ENCODE measurements at regions not wholly inside any gene's neighbourhood (a gene's known extent, or its start where the extent isn't known, plus 50 kb on each side); places are given as distances from the start of the nearest gene placed in this dataset.

- Histone ChIP-seq H4K20me1 (ENCODE audit: control insufficient read depth, insufficient read depth, low read depth, low read length) (no peaks in the 10 kb centered on the region), H3K36me3 (ENCODE audit: control insufficient read depth, low read length) (no peaks in the 10 kb centered on the region), H3K27me3 (ENCODE audit: control insufficient read depth, low read length) (no peaks in the 10 kb centered on the region), H3F3A (ENCODE audit: control insufficient read depth, insufficient read depth) (no peaks in the 10 kb centered on the region), H3K9me2 (replicated peaks; ENCODE audit: control insufficient read depth, low read length) (no peaks in the 10 kb centered on the region), H3K9me3 (ENCODE audit: control insufficient read depth, insufficient read depth, low read length) (peaks cover 10% of the 10 kb centered on the region; the same call in 1 of the 2 replicates), H3K4me1 (ENCODE audit: control insufficient read depth, low read length) (no peaks in the 10 kb centered on the region), H3K27ac (ENCODE audit: low read depth, low read length) (no peak overlapping the region), H3K4me3 (ENCODE audit: low read length) (no peak overlapping the region), H3K79me2 (ENCODE audit: control insufficient read depth, low read length) (no peaks in the 10 kb centered on the region), H3K4me2 (ENCODE audit: low read length) (no peak overlapping the region)
- no peak for TF ChIP-seq EZH2phosphoT487 (IDR thresholded peaks at IDR 0.05; ENCODE audit: borderline replicate concordance, low read length)
- TF ChIP-seq, protein P1, sequence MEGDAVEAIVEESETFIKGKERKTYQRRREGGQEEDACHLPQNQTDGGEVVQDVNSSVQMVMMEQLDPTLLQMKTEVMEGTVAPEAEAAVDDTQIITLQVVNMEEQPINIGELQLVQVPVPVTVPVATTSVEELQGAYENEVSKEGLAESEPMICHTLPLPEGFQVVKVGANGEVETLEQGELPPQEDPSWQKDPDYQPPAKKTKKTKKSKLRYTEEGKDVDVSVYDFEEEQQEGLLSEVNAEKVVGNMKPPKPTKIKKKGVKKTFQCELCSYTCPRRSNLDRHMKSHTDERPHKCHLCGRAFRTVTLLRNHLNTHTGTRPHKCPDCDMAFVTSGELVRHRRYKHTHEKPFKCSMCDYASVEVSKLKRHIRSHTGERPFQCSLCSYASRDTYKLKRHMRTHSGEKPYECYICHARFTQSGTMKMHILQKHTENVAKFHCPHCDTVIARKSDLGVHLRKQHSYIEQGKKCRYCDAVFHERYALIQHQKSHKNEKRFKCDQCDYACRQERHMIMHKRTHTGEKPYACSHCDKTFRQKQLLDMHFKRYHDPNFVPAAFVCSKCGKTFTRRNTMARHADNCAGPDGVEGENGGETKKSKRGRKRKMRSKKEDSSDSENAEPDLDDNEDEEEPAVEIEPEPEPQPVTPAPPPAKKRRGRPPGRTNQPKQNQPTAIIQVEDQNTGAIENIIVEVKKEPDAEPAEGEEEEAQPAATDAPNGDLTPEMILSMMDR (IDR thresholded peaks at IDR 0.05; ENCODE audit: low read depth, low read length, poor library complexity, severe bottlenecking): no peak
Observed at GRCh38 chr14:28300356-28300755, 466.2 kb upstream of the FOXG1 start.

- Histone ChIP-seq H4K20me1 (ENCODE audit: control insufficient read depth, insufficient read depth, low read depth, low read length) (no peaks in the 10 kb centered on the region), H3K27me3 (ENCODE audit: control insufficient read depth, low read length) (no peaks in the 10 kb centered on the region), H3K27ac (ENCODE audit: low read depth, low read length) (no peak overlapping the region), H3K4me3 (ENCODE audit: low read length) (no peak overlapping the region), H3K4me1 (ENCODE audit: control insufficient read depth, low read length) (no peaks in the 10 kb centered on the region), H3K79me2 (ENCODE audit: control insufficient read depth, low read length) (no peaks in the 10 kb centered on the region), H3K4me2 (ENCODE audit: low read length) (no peak overlapping the region), H3K9me3 (ENCODE audit: control insufficient read depth, insufficient read depth, low read length) (peaks cover 10% of the 10 kb centered on the region; the same call in 1 of the 2 replicates), H3F3A (ENCODE audit: control insufficient read depth, insufficient read depth) (no peaks in the 10 kb centered on the region), H3K36me3 (ENCODE audit: control insufficient read depth, low read length) (no peaks in the 10 kb centered on the region), H3K9me2 (replicated peaks; ENCODE audit: control insufficient read depth, low read length) (no peaks in the 10 kb centered on the region)
- TF ChIP-seq EZH2phosphoT487 (IDR thresholded peaks at IDR 0.05; ENCODE audit: borderline replicate concordance, low read length): no peak
- TF ChIP-seq, protein P1 (IDR thresholded peaks at IDR 0.05; ENCODE audit: low read depth, low read length, poor library complexity, severe bottlenecking): no peak
Observed at GRCh38 chr14:28301179-28301578, 465.4 kb upstream of the FOXG1 start.

DNA sequence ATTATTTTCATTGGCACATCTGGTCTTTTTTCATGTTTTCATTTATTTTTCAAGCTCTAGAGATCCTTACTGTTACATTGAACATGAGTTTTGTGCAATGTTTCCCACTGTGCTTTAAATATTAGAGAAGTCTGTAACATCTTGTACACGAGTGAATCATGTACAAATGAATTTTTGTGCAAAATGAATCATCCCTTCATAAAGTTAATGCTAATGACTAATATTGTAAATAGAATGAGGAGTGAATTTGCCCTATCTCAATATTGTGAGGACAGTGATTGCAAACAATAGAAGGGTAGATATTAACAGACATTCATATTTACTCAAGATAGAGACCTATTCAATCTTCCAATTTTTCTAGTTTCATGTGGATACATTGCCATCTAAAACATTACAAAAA, 463.3 kb upstream of the FOXG1 start:
- no peaks in the 10 kb centered on the region for H3K79me2 ChIP-seq (ENCODE audit: control insufficient read depth, low read length)
- no peaks in the 10 kb centered on the region for H3F3A ChIP-seq (ENCODE audit: control insufficient read depth, insufficient read depth)
- H3K9me2 ChIP-seq (replicated peaks; ENCODE audit: control insufficient read depth, low read length): no peaks in the 10 kb centered on the region
- no peak overlapping the region for H3K4me3 ChIP-seq (ENCODE audit: low read length)
- no peak overlapping the region for H3K27ac ChIP-seq (ENCODE audit: low read depth, low read length)
- H3K9me3 ChIP-seq (ENCODE audit: control insufficient read depth, insufficient read depth, low read length): peaks cover 7% of the 10 kb centered on the region; the same call in 1 of the 2 replicates
- H3K36me3 ChIP-seq (ENCODE audit: control insufficient read depth, low read length): no peaks in the 10 kb centered on the region
- no peak overlapping the region for H3K4me2 ChIP-seq (ENCODE audit: low read length)
- no peaks in the 10 kb centered on the region for H3K27me3 ChIP-seq (ENCODE audit: control insufficient read depth, low read length)
- no peaks in the 10 kb centered on the region for H3K4me1 ChIP-seq (ENCODE audit: control insufficient read depth, low read length)
- no peak for TF ChIP-seq EZH2phosphoT487 (IDR thresholded peaks at IDR 0.05; ENCODE audit: borderline replicate concordance, low read length)
- TF ChIP-seq, protein P1 (IDR thresholded peaks at IDR 0.05; ENCODE audit: low read depth, low read length, poor library complexity, severe bottlenecking): no peak
- no peaks in the 10 kb centered on the region for H4K20me1 ChIP-seq (ENCODE audit: control insufficient read depth, insufficient read depth, low read depth, low read length)

Measured in DOHH2 (cell line).